Panc1 (cell line): ENCODE measurements at regions not wholly inside any gene's neighbourhood (a gene's known extent, or its start where the extent isn't known, plus 50 kb on each side); places are given as distances from the start of the nearest gene placed in this dataset.

Experiments
- ATAC-seq: fragments of 200-7000 bp; cut with Tn5 transposase; 2 replicates; pipeline ENCODE4 v1.9.1; 2020; ENCODE audit warnings: mild to moderate bottlenecking, moderate library complexity
- BruUV-seq: library from RNA; stranded (reverse); fragments of 400-500 nt; replicated peaks from 2 replicates; lab custom pipeline; 2021; lab: Mats Ljungman, UMichigan
- CTCF ChIA-PET: fragments of 300-600 bp; sonication (Branson Sonifier 250); formaldehyde crosslinking; loops from one replicate; lab custom pipeline; 2022; ENCODE audit warnings: antibody characterized with exemption; lab: Charles Lee
- POLR2A ChIA-PET: fragments of 300-600 bp; sonication (Branson Sonifier 250); formaldehyde crosslinking; loops from one replicate; lab custom pipeline; 2022; ENCODE audit warnings: antibody characterized with exemption; lab: Charles Lee
- DNase-seq: peaks from one replicate; pipeline ENCODE4 v3.0.0-alpha.2; 2010; ENCODE audit warnings: low read depth, low spot score
- H3K27ac ChIP-seq: 2 replicates; pipeline ENCODE4 v1.5.1; 2011; ENCODE audit warnings: mild to moderate bottlenecking, low read length, inconsistent platforms
- H3K27me3 ChIP-seq: fragments of 200-500 bp; sonication (Bioruptor generic); 2 replicates; pipeline ENCODE4 v1.6.0; 2014; ENCODE audit warnings: low read length, inconsistent platforms; ENCODE audit not compliant: control insufficient read depth, insufficient read depth
- H3K36me3 ChIP-seq: fragments of 200-500 bp; sonication (Bioruptor generic); 2 replicates; pipeline ENCODE4 v1.5.1; 2014; ENCODE audit warnings: inconsistent platforms, mild to moderate bottlenecking, low read length, moderate library complexity; ENCODE audit not compliant: control insufficient read depth, insufficient read depth
- H3K4me1 ChIP-seq: 2 replicates; pipeline ENCODE4 v1.5.1; 2011; ENCODE audit warnings: inconsistent platforms, mild to moderate bottlenecking, low read length, moderate library complexity; ENCODE audit not compliant: control insufficient read depth, insufficient read depth
- H3K4me3 ChIP-seq, 2 experiments: 2 replicates each; pipeline ENCODE4 v1.5.1; 2011 to 2012; ENCODE audit warnings: low read depth in 2 of 2, low read length in 2 of 2, mild to moderate bottlenecking in 2 of 2, inconsistent platforms in 1 of 2, moderate library complexity in 1 of 2
- H3K9me3 ChIP-seq: fragments of 200-500 bp; sonication (Bioruptor generic); 2 replicates; pipeline ENCODE4 v1.5.1; 2014; ENCODE audit warnings: low read depth, mild to moderate bottlenecking, inconsistent platforms, low read length, moderate library complexity; ENCODE audit not compliant: control insufficient read depth, insufficient read depth
- POLR2AphosphoS5 ChIP-seq: IDR thresholded peaks from 2 replicates; pipeline ENCODE4 v1.6.1; 2012; ENCODE audit warnings: mild to moderate bottlenecking, low read depth, low read length, moderate library complexity
- SIN3A ChIP-seq: IDR thresholded peaks from 2 replicates; pipeline ENCODE4 v1.6.1; 2012; ENCODE audit warnings: low read depth, mild to moderate bottlenecking, low read length, moderate library complexity, borderline replicate concordance; ENCODE audit not compliant: insufficient read depth
- TCF7L2 ChIP-seq: IDR thresholded peaks from 2 replicates; pipeline ENCODE4 v1.6.1; 2011; ENCODE audit warnings: mild to moderate bottlenecking, low read depth, low read length, inconsistent platforms
- in situ Hi-C: cut with HindIII; loops from 2 replicates; pipeline ENCODE4 v1.10.0; 2016; ENCODE audit warnings: low sequenced_read_pairs, low pct_unique_long_range_greater_than_20kb
- intact Hi-C: fragments of 100-400 bp; cut with micrococcal nuclease; formaldehyde crosslinking; loops from one replicate; pipeline ENCODE4 v1.10.0; 2022; ENCODE audit not compliant: unreplicated experiment
- TF ChIP-seq, protein P1 (sequence below), 2 experiments: IDR thresholded peaks; 2 replicates each; pipeline ENCODE4 v1.6.1; 2011 to 2012; ENCODE audit warnings: low read depth in 2 of 2, control low read depth in 1 of 2, low read length in 1 of 2, mild to moderate bottlenecking in 1 of 2, moderate library complexity in 1 of 2; ENCODE audit not compliant: insufficient read depth in 1 of 2
- TF ChIP-seq, protein P2 (sequence below): fragments of 450-650 bp; IDR thresholded peaks from 2 replicates; pipeline ENCODE4 v1.5.1; 2017; ENCODE audit warnings: mild to moderate bottlenecking

DNA sequence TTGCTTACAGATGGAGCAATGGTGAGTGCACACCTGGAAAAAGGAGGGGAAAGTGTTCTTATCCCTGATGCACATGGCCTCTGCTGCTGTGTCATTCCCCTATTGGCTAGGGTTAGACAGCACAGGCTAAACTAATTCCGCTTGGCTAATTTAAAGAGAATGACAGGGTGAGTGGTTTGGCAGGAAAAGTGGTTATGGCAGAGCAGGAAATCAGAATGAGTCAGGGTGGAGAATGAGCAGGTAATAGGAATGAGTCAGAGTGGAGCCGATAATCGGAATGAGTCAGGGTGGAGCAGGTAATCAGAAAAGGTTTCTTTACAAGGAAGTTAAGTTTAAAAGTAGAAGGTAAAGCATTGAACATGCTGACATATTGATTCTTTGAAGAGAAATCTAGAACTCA is 355.5 kb upstream of the HTR1E start:
- no peak for DNase-seq
- Histone ChIP-seq H3K27me3 (no peaks in the 10 kb centered on the region), H3K36me3 (no peaks in the 10 kb centered on the region), H3K9me3 (no peaks in the 10 kb centered on the region), H3K27ac (no peak overlapping the region), H3K4me3 (no peak overlapping the region), H3K4me1 (no peaks in the 10 kb centered on the region)
- ChIA-PET POLR2A (no interaction called here), CTCF (no interaction called here)
- intact Hi-C loops = no loop called here
- no peak for ATAC-seq
- in situ Hi-C loops = no loop called here
- TF ChIP-seq SIN3A = no peak
- TF ChIP-seq, protein P1, sequence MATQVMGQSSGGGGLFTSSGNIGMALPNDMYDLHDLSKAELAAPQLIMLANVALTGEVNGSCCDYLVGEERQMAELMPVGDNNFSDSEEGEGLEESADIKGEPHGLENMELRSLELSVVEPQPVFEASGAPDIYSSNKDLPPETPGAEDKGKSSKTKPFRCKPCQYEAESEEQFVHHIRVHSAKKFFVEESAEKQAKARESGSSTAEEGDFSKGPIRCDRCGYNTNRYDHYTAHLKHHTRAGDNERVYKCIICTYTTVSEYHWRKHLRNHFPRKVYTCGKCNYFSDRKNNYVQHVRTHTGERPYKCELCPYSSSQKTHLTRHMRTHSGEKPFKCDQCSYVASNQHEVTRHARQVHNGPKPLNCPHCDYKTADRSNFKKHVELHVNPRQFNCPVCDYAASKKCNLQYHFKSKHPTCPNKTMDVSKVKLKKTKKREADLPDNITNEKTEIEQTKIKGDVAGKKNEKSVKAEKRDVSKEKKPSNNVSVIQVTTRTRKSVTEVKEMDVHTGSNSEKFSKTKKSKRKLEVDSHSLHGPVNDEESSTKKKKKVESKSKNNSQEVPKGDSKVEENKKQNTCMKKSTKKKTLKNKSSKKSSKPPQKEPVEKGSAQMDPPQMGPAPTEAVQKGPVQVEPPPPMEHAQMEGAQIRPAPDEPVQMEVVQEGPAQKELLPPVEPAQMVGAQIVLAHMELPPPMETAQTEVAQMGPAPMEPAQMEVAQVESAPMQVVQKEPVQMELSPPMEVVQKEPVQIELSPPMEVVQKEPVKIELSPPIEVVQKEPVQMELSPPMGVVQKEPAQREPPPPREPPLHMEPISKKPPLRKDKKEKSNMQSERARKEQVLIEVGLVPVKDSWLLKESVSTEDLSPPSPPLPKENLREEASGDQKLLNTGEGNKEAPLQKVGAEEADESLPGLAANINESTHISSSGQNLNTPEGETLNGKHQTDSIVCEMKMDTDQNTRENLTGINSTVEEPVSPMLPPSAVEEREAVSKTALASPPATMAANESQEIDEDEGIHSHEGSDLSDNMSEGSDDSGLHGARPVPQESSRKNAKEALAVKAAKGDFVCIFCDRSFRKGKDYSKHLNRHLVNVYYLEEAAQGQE (IDR thresholded peaks at IDR 0.05; ENCODE audit: insufficient read depth in 1 of 2, low read depth in 2 of 2, low read length in 1 of 2) = no peak
- no peak for TF ChIP-seq TCF7L2
- no TSS peak for BruUV-seq

DNA sequence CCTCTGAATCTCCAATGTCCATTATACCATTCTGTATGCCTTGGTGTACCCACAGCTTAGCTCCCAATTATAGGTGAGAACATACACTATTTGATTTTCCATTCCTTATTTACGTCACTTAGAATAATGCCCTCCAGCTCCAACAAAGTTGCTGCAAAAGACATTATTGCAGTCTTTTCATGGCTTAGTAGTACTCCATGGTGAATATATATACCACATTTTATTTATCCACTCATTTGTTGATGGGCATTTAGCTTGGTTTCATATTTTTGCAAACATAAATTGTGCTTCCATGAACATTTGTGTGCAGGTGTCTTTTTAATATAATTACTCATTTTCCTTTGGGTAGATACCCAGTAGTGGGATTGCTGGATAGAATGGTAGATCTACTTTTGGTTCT is 374.1 kb upstream of the HTR1E start:
- ChIA-PET POLR2A (no interaction called here), CTCF (no interaction called here)
- intact Hi-C loops = no loop called here
- no peak overlapping the region for H3K27ac ChIP-seq
- no peak overlapping the region for H3K4me3 ChIP-seq
- TF ChIP-seq, protein P2, sequence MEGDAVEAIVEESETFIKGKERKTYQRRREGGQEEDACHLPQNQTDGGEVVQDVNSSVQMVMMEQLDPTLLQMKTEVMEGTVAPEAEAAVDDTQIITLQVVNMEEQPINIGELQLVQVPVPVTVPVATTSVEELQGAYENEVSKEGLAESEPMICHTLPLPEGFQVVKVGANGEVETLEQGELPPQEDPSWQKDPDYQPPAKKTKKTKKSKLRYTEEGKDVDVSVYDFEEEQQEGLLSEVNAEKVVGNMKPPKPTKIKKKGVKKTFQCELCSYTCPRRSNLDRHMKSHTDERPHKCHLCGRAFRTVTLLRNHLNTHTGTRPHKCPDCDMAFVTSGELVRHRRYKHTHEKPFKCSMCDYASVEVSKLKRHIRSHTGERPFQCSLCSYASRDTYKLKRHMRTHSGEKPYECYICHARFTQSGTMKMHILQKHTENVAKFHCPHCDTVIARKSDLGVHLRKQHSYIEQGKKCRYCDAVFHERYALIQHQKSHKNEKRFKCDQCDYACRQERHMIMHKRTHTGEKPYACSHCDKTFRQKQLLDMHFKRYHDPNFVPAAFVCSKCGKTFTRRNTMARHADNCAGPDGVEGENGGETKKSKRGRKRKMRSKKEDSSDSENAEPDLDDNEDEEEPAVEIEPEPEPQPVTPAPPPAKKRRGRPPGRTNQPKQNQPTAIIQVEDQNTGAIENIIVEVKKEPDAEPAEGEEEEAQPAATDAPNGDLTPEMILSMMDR = no peak
- TF ChIP-seq SIN3A = no peak
- no peak for TF ChIP-seq TCF7L2
- no peak for TF ChIP-seq POLR2AphosphoS5
- TF ChIP-seq, protein P1 (IDR thresholded peaks at IDR 0.05; ENCODE audit: insufficient read depth in 1 of 2, low read depth in 2 of 2, low read length in 1 of 2) = no peak
- in situ Hi-C loops = no loop called here
- ATAC-seq (no peak), DNase-seq (no peak)
- no peaks in the 10 kb centered on the region for H3K27me3 ChIP-seq
- no TSS peak for BruUV-seq
- no peaks in the 10 kb centered on the region for H3K9me3 ChIP-seq
- H3K36me3 ChIP-seq = no peaks in the 10 kb centered on the region
- H3K4me1 ChIP-seq = no peaks in the 10 kb centered on the region
